DND-41 (cell line): ENCODE measurements at regions not wholly inside any gene's neighbourhood (a gene's known extent, or its start where the extent isn't known, plus 50 kb on each side); places are given as distances from the start of the nearest gene placed in this dataset.

Experiments
- EZH2 ChIP-seq: IDR thresholded peaks from 3 replicates; pipeline ENCODE4 v1.6.1; 2012; ENCODE audit warnings: borderline replicate concordance, low read depth, mild to moderate bottlenecking, moderate library complexity, low read length, inconsistent platforms; ENCODE audit not compliant: severe bottlenecking
- TF ChIP-seq, protein P1 (sequence below): IDR thresholded peaks from 2 replicates; pipeline ENCODE4 v1.5.1; 2012; ENCODE audit warnings: borderline replicate concordance, low read length, moderate library complexity, mild to moderate bottlenecking; ENCODE audit not compliant: poor library complexity, severe bottlenecking; ENCODE audit errors: extremely low read depth

DNA sequence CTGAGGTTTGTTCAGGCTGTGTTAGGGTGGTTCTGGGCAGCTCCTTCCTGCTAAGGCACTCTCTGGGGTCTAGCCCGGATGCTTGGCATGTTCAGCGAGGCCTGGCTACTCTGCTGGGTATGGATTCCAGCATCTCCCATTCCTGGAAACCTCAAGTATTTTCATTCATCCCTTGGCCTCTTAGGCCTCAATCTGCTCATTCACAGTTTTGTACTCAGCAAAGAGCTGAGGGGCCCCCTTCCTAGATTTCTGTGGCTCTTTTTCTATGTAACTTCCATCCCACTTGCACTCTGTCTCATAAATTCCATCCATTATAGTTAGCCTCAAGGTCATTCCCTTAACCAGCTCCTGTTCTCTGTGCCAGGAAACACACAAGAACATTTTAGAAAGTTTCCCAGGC lies 798.8 kb upstream of the HS6ST1 start:
- TF ChIP-seq, protein P1, sequence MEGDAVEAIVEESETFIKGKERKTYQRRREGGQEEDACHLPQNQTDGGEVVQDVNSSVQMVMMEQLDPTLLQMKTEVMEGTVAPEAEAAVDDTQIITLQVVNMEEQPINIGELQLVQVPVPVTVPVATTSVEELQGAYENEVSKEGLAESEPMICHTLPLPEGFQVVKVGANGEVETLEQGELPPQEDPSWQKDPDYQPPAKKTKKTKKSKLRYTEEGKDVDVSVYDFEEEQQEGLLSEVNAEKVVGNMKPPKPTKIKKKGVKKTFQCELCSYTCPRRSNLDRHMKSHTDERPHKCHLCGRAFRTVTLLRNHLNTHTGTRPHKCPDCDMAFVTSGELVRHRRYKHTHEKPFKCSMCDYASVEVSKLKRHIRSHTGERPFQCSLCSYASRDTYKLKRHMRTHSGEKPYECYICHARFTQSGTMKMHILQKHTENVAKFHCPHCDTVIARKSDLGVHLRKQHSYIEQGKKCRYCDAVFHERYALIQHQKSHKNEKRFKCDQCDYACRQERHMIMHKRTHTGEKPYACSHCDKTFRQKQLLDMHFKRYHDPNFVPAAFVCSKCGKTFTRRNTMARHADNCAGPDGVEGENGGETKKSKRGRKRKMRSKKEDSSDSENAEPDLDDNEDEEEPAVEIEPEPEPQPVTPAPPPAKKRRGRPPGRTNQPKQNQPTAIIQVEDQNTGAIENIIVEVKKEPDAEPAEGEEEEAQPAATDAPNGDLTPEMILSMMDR = no peak
- no peak for TF ChIP-seq EZH2
